Peyer's patch (tissue), 4 donors: ENCODE measurements at regions not wholly inside any gene's neighbourhood (a gene's known extent, or its start where the extent isn't known, plus 50 kb on each side); places are given as distances from the start of the nearest gene placed in this dataset.
"Not testable (repeated sequence)": the region's sequence is repeated elsewhere in the genome, so short reads cannot be mapped to it uniquely, and the experiment has no call there.

ENCODE experiments used
- DNase-seq, 3 donors: peaks; one replicate each; pipeline ENCODE4 v3.0.0-alpha.2; 2017 to 2019
- H3K27ac ChIP-seq, 4 donors: fragments of 200-600 bp; sonication (generic); one replicate each; pipeline ENCODE4 v1.5.1; 2016 to 2019
- H3K27me3 ChIP-seq, 2 donors: fragments of 200-600 bp; sonication (generic); one replicate each; pipeline ENCODE4 v1.5.1; 2019
- H3K36me3 ChIP-seq, 3 donors: fragments of 200-600 bp; sonication (generic); one replicate each; pipeline ENCODE4 v1.5.1; 2016 to 2019
- H3K4me1 ChIP-seq, 4 donors: fragments of 200-600 bp; sonication (generic); one replicate each; pipeline ENCODE4 v1.5.1; 2016 to 2019
- H3K4me3 ChIP-seq, 4 donors: fragments of 200-600 bp; sonication (generic); 1 replicate in 3 of 4; 2 replicates in 1 of 4; pipeline ENCODE4 v1.5.1; 2016 to 2019; ENCODE audit warnings: mild to moderate bottlenecking in 1 of 4
- H3K9me3 ChIP-seq, 4 donors: fragments of 200-600 bp; sonication (generic); one replicate each; pipeline ENCODE4 v1.5.1; 2016 to 2019; ENCODE audit warnings: mild to moderate bottlenecking in 1 of 4
- CTCF ChIP-seq, 6 experiments: fragments of 450-650 bp in 4 of 6; fragments of 200-600 bp in 2 of 6; sonication (generic) in 1 of 6; IDR thresholded peaks; one replicate each; pipeline ENCODE4 v1.5.1; 2017 to 2019; ENCODE audit warnings: antibody characterized with exemption in 6 of 6, mild to moderate bottlenecking in 3 of 6, moderate library complexity in 1 of 6
- POLR2A ChIP-seq, 2 donors: fragments of 450-650 bp; IDR thresholded peaks; one replicate each; pipeline ENCODE4 v1.5.1; 2017; ENCODE audit warnings: antibody characterized with exemption in 2 of 2, mild to moderate bottlenecking in 2 of 2, moderate library complexity in 2 of 2

DNA sequence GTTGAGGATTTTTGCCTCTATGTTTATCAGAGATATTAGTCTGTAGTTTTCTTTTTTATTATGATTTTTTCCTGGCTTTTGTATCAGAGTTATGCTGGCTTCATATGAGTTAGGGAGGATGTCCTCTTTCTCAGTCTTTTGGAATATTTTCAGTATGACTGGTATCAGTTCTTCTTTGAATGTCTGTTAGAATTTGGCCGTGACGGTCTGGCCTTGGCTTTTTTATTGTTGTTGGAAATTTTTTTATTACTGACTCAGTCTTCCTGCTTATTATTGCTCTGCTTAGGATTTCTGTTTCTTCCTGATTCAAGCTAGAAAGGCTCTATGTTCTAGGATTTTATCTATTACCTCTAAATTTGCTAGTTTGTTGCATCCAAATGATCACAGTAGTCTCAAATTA is 421.9 kb downstream of the CDH10 start:
- no peak for DNase-seq
- H3K4me1 ChIP-seq: no peaks in the 10 kb centered on the region
- no peaks in the 10 kb centered on the region for H3K9me3 ChIP-seq
- H3K27me3 ChIP-seq: no peaks in the 10 kb centered on the region
- H3K36me3 ChIP-seq: no peaks in the 10 kb centered on the region
- no peak overlapping the region for H3K4me3 ChIP-seq
- H3K27ac ChIP-seq: no peak overlapping the region
- TF ChIP-seq CTCF (IDR thresholded peaks at IDR 0.05) (no peak), POLR2A (IDR thresholded peaks at IDR 0.05) (no peak)

GRCh38 chr5:24225051-24225450 is 419.7 kb downstream of the CDH10 start:
- DNase-seq: no peak
- no peaks in the 10 kb centered on the region for H3K4me1 ChIP-seq
- no peak overlapping the region for H3K4me3 ChIP-seq
- H3K9me3 ChIP-seq: no peaks in the 10 kb centered on the region
- H3K36me3 ChIP-seq: no peaks in the 10 kb centered on the region
- TF ChIP-seq CTCF (IDR thresholded peaks at IDR 0.05): no peak
- H3K27me3 ChIP-seq: no peaks in the 10 kb centered on the region
- H3K27ac ChIP-seq: no peak overlapping the region

- Histone ChIP-seq H3K9me3 (no peaks in the 10 kb centered on the region), H3K4me1 (no peaks in the 10 kb centered on the region), H3K4me3 (no peak overlapping the region), H3K27ac (no peak overlapping the region), H3K27me3 (no peaks in the 10 kb centered on the region), H3K36me3 (no peaks in the 10 kb centered on the region)
- DNase-seq: no peak
- TF ChIP-seq POLR2A (IDR thresholded peaks at IDR 0.05) (no peak), CTCF (IDR thresholded peaks at IDR 0.05) (no peak)
These were observed 418.3 kb downstream of the CDH10 start for GRCh38 chr5:24226479-24226878.

DNA sequence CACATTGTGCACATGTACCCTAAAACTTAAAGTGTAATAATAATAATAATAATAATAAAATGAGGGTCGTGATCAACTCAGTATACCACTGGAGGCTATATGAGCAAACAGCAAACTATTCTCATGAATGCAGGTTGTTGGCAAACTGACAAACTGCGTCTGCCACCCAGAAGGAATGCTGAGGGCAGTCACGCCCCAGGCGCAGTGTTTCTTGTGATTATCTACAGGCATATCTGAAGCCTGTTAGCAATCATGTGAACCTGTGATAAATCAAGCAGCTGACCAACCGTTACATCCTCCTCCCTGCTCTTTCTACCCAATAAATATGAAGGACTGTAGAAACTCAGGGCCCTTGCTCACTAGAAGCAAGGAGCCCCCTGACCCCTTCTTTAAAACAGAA is 416.9 kb downstream of the CDH10 start:
- H3K9me3 ChIP-seq, H3K4me3 ChIP-seq, H3K27me3 ChIP-seq, H3K36me3 ChIP-seq, H3K4me1 ChIP-seq, H3K27ac ChIP-seq, DNase-seq: not testable (repeated sequence)

DNA sequence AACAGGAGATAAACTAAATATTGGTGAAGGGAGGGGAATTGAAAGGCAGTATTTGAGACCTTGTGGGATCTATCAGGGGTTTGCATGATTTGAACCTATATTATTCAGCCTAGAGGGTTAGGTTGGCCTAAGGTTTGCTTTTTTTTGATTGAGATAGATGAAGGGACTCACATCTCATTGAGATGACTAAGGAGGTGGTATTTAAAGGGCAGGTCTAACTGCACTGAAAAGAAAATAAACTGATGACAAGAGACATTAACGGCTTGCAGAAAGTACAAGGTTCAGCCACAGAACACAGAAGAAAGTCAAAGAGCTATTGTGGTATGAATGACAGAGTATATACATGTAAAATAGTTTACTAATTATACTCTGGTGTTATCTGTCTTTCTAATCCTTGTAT is 412.7 kb downstream of the CDH10 start:
- no peak for DNase-seq
- TF ChIP-seq POLR2A (IDR thresholded peaks at IDR 0.05): no peak
- no peak for TF ChIP-seq CTCF (IDR thresholded peaks at IDR 0.05)
- Histone ChIP-seq H3K4me3 (no peak overlapping the region), H3K27me3 (no peaks in the 10 kb centered on the region), H3K9me3 (no peaks in the 10 kb centered on the region), H3K36me3 (no peaks in the 10 kb centered on the region), H3K4me1 (no peaks in the 10 kb centered on the region), H3K27ac (no peak overlapping the region)

GRCh38 chr5:24232929-24233498 is 411.8 kb downstream of the CDH10 start:
- Histone ChIP-seq H3K4me3 (no peak overlapping the region), H3K27ac (no peak overlapping the region), H3K4me1 (no peaks in the 10 kb centered on the region), H3K9me3 (no peaks in the 10 kb centered on the region), H3K27me3 (no peaks in the 10 kb centered on the region), H3K36me3 (no peaks in the 10 kb centered on the region)
- TF ChIP-seq CTCF (IDR thresholded peaks at IDR 0.05) (peak in 3 of 6 experiments; percentile 19 to 29 (median 27)), POLR2A (IDR thresholded peaks at IDR 0.05) (no peak)
- no peak for DNase-seq
